Naive thymus-derived CD4-positive, alpha-beta T cell (primary cell): ENCODE measurements at regions not wholly inside any gene's neighbourhood (a gene's known extent, or its start where the extent isn't known, plus 50 kb on each side); places are given as distances from the start of the nearest gene placed in this dataset.

Experiments used
- ATAC-seq: fragments of 150-1000 bp; cut with Tn5 transposase; 2 replicates; pipeline ENCODE4 v1.10.0; 2021; ENCODE audit warnings: mild to moderate bottlenecking, moderate library complexity
- CTCF ChIA-PET: fragments of 350-600 bp; sonication (Branson Sonifier 250); formaldehyde crosslinking; loops from one replicate; lab custom pipeline; 2021; ENCODE audit warnings: antibody characterized with exemption; lab: Charles Lee
- POLR2A ChIA-PET: fragments of 350-600 bp; sonication (Branson Sonifier 250); formaldehyde crosslinking; loops from one replicate; lab custom pipeline; 2021; ENCODE audit warnings: antibody characterized with exemption, inconsistent platforms; lab: Charles Lee
- DNase-seq, 9 donors: peaks; one replicate each; pipeline versions ENCODE4 v3.0.0 to v3.0.0-alpha.2; 2020 to 2022; ENCODE audit warnings: mixed read lengths in 1 of 9
- H3K27ac ChIP-seq: one replicate; pipeline ENCODE4 v1.7.0; 2013; ENCODE audit warnings: mild to moderate bottlenecking, low read depth, low read length, moderate library complexity
- H3K27me3 ChIP-seq, 2 donors: one replicate each; pipeline ENCODE4 v1.7.0; 2013; ENCODE audit warnings: low read length in 2 of 2, mild to moderate bottlenecking in 2 of 2, moderate library complexity in 2 of 2; ENCODE audit not compliant: control insufficient read depth in 2 of 2, insufficient read depth in 2 of 2
- H3K36me3 ChIP-seq, 3 experiments: 1 replicate in 2 of 3; 2 replicates in 1 of 3; pipeline ENCODE4 v1.7.0; 2013; ENCODE audit warnings: low read length in 3 of 3, mild to moderate bottlenecking in 3 of 3, moderate library complexity in 1 of 3; ENCODE audit not compliant: insufficient read depth in 3 of 3, control insufficient read depth in 2 of 3
- H3K4me1 ChIP-seq, 2 donors: one replicate each; pipeline ENCODE4 v1.7.0; 2013; ENCODE audit warnings: low read length in 2 of 2, mild to moderate bottlenecking in 2 of 2, moderate library complexity in 1 of 2; ENCODE audit not compliant: control insufficient read depth in 2 of 2, insufficient read depth in 2 of 2
- H3K4me3 ChIP-seq: 2 replicates; pipeline ENCODE4 v1.7.0; 2013; ENCODE audit warnings: mild to moderate bottlenecking, low read length
- H3K9me3 ChIP-seq, 3 experiments: 1 replicate in 2 of 3; 2 replicates in 1 of 3; pipeline ENCODE4 v1.7.0; 2013; ENCODE audit warnings: low read length in 3 of 3; ENCODE audit not compliant: control insufficient read depth in 2 of 3
- H3K27ac Mint-ChIP-seq, 9 donors: one replicate each; pipeline ENCODE4 v1.8.0; 2020 to 2022; ENCODE audit warnings: mixed read lengths in 9 of 9, mild to moderate bottlenecking in 8 of 9, moderate library complexity in 5 of 9, inconsistent platforms in 2 of 9
- H3K27me3 Mint-ChIP-seq, 5 donors: one replicate each; pipeline ENCODE4 v1.8.0; 2021 to 2022; ENCODE audit warnings: mixed read lengths in 5 of 5, mild to moderate bottlenecking in 1 of 5
- H3K36me3 Mint-ChIP-seq, 5 donors: one replicate each; pipeline ENCODE4 v1.8.0; 2020 to 2022; ENCODE audit warnings: mixed read lengths in 5 of 5, mild to moderate bottlenecking in 3 of 5, inconsistent platforms in 1 of 5
- H3K4me1 Mint-ChIP-seq, 7 donors: one replicate each; pipeline ENCODE4 v1.8.0; 2020 to 2022; ENCODE audit warnings: mixed read lengths in 7 of 7, mild to moderate bottlenecking in 3 of 7, inconsistent platforms in 1 of 7
- H3K4me3 Mint-ChIP-seq, 10 donors: one replicate each; pipeline ENCODE4 v1.8.0; 2020 to 2022; ENCODE audit warnings: mild to moderate bottlenecking in 10 of 10, mixed read lengths in 10 of 10, moderate library complexity in 6 of 10, inconsistent platforms in 2 of 10
- H3K9me3 Mint-ChIP-seq, 11 donors: one replicate each; pipeline ENCODE4 v1.8.0; 2020 to 2022; ENCODE audit warnings: mixed read lengths in 11 of 11, mild to moderate bottlenecking in 4 of 11, inconsistent platforms in 1 of 11, moderate library complexity in 1 of 11
- intact Hi-C, 2 donors: fragments of 100-400 bp; cut with micrococcal nuclease; formaldehyde crosslinking; loops; one replicate each; pipeline ENCODE4 v1.15.1; 2023

GRCh38 chr13:112255550-112256120 lies 120.5 kb upstream of the SPACA7 start:
- Mint-ChIP-seq H3K4me3 (no peak overlapping the region), H3K36me3 (peaks cover 0 to 4% (median 0%) of the 10 kb centered on the region in 5 donors), H3K27me3 (peaks cover 0 to 49% (median 14%) of the 10 kb centered on the region in 5 donors), H3K9me3 (peaks cover 0 to 4% (median 0%) of the 10 kb centered on the region in 11 donors), H3K27ac (no peak overlapping the region), H3K4me1 (no peaks in the 10 kb centered on the region)
- no peaks in the 10 kb centered on the region for H3K4me1 ChIP-seq
- H3K27me3 ChIP-seq, result no peaks in the 10 kb centered on the region
- no peaks in the 10 kb centered on the region for H3K36me3 ChIP-seq
- DNase-seq (no peak), ATAC-seq (no peak)
- H3K9me3 ChIP-seq, result no peaks in the 10 kb centered on the region
- no peak overlapping the region for H3K27ac ChIP-seq
- H3K4me3 ChIP-seq, result no peak overlapping the region
- intact Hi-C loops, result no loop called here
- ChIA-PET POLR2A (no interaction called here), CTCF (no interaction called here)

DNA sequence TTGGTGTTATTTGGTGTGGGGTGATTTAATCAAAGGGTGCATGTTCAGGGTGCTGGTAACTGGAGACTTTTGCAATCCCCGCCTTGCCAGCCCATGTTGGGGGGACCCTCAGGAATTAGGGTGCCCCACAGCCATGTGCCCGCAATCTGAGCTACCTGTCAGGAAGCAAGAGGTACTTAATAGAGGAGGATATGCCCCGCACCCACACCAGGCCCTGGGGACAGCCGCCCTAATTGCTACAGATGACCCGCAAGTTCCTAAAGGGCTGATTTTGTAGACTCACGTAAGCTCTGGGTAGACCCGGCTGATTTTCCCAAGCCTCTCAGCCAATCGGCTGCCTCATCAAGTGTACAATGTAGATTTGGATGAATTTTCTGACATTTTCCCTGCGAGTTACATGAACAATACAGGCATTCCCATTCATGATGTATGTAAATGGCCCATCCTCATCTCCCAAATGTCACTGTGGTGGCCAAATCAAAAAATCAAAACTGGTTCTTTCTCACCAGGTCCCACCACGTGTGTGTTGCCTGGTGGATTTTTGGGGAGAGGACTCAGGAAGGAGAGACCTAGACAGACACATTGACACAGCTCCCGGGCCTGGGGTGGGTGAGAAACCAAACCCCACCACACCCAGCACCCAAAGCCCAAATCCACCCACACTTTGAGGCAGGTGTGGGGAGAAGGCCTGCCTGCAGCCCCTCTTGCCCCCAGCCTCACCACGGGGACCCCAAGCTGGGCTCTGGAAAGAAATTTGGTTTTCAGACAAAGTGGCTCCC lies 119.2 kb upstream of the SPACA7 start:
- Histone ChIP-seq H3K27ac (no peak overlapping the region), H3K9me3 (no peaks in the 10 kb centered on the region), H3K36me3 (no peaks in the 10 kb centered on the region), H3K27me3 (no peaks in the 10 kb centered on the region), H3K4me1 (no peaks in the 10 kb centered on the region), H3K4me3 (no peak overlapping the region)
- H3K4me3 Mint-ChIP-seq, result no peak overlapping the region
- POLR2A ChIA-PET, result no interaction called here
- DNase-seq (no peak), ATAC-seq (no peak)
- peaks cover 0 to 4% (median 0%) of the 10 kb centered on the region in 11 donors for H3K9me3 Mint-ChIP-seq
- CTCF ChIA-PET, result no interaction called here
- H3K36me3 Mint-ChIP-seq, result peaks cover 0 to 4% (median 0%) of the 10 kb centered on the region in 5 donors
- no peaks in the 10 kb centered on the region for H3K4me1 Mint-ChIP-seq
- no peak overlapping the region for H3K27ac Mint-ChIP-seq
- intact Hi-C loops, result no loop called here
- H3K27me3 Mint-ChIP-seq, result peaks cover 0 to 38% (median 14%) of the 10 kb centered on the region in 5 donors

DNA sequence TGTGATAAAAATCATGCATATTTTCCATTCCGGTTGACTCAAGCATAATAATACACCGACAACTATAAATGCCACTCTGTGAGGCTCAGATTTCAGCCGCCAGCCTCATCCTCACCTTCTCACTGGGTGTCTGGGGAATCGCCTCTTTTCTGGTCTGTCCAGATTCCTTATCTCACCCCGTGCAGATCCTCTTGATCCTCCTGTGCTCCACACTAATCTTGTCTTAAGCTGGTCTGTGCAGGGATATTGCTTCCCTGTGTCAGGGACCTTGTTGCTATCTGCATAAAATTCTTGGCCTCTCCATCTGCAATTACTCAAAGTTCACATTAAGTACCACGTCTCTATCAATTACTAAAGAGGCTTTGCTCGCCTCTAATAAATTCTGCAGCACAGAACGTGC lies 116.6 kb upstream of the SPACA7 start:
- DNase-seq (no peak), ATAC-seq (no peak)
- CTCF ChIA-PET, result no interaction called here
- H3K27me3 Mint-ChIP-seq, result peaks cover 0 to 17% (median 6%) of the 10 kb centered on the region in 5 donors
- intact Hi-C loops, result no loop called here
- H3K27ac ChIP-seq, result no peak overlapping the region
- peaks cover 0 to 4% (median 0%) of the 10 kb centered on the region in 5 donors for H3K36me3 Mint-ChIP-seq
- H3K9me3 ChIP-seq, result no peaks in the 10 kb centered on the region
- H3K9me3 Mint-ChIP-seq, result peaks cover 0 to 4% (median 0%) of the 10 kb centered on the region in 11 donors
- H3K4me1 ChIP-seq, result no peaks in the 10 kb centered on the region
- H3K4me1 Mint-ChIP-seq, result no peaks in the 10 kb centered on the region
- no peak overlapping the region for H3K4me3 ChIP-seq
- H3K27ac Mint-ChIP-seq, result no peak overlapping the region
- H3K27me3 ChIP-seq, result no peaks in the 10 kb centered on the region
- POLR2A ChIA-PET, result no interaction called here
- H3K4me3 Mint-ChIP-seq, result no peak overlapping the region
- H3K36me3 ChIP-seq, result no peaks in the 10 kb centered on the region

DNA sequence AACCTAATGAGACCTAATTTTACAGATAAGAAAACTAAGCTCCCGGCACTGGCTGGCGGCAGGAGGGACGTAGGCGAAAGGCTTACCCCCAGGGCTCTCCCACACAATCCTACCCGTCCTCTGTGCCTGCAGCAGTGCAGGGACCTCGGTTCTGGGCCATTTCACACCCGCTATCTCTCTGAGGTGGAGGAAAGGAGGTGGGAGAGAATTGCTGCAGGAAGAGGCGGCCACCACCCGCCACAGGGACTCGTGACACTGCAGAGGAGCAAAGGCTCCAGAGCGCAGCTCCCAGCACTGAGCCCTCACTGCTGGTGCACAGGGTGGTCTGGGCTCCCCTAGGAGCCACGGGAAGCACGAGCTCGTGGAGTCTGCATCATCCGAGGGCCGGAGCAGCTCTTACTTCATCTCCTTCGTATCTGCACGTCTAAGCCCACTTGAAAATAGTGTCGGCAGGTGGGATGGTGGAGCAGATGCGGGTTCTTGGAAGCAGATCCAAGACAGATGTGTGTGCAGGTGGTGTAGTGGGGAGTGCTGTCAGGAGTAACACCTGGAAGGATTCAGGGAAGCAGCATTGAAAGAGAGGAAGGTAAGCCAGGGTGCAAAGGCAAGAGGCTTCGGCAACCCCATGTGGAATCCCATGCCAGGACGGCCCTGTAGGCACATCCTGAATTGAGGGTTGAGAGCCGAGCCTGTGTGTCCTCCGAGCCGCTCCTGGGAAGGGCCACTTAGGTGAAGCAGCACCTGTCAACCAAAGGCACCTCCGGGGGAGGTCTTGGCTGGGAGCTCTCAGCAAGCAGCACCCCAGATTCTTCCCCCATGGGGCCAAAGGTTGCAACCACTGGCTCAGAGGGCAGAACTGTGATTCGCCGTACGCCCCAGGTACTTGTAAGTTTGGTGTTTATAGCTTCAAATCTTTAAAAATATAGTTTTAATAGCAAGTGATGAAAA lies 115.8 kb upstream of the SPACA7 start:
- Mint-ChIP-seq H3K4me1 (no peaks in the 10 kb centered on the region), H3K4me3 (no peak overlapping the region), H3K9me3 (peaks cover 0 to 4% (median 0%) of the 10 kb centered on the region in 11 donors), H3K27ac (no peak overlapping the region), H3K27me3 (peaks cover 0 to 15% (median 4%) of the 10 kb centered on the region in 5 donors), H3K36me3 (no peaks in the 10 kb centered on the region)
- H3K36me3 ChIP-seq, result no peaks in the 10 kb centered on the region
- H3K27ac ChIP-seq, result no peak overlapping the region
- no peaks in the 10 kb centered on the region for H3K27me3 ChIP-seq
- DNase-seq, result no peak
- no peaks in the 10 kb centered on the region for H3K4me1 ChIP-seq
- H3K4me3 ChIP-seq, result no peak overlapping the region
- no peak for ATAC-seq
- ChIA-PET POLR2A (no interaction called here), CTCF (no interaction called here)
- intact Hi-C loops, result no loop called here
- no peaks in the 10 kb centered on the region for H3K9me3 ChIP-seq

GRCh38 chr13:112261924-112262323 lies 114.2 kb upstream of the SPACA7 start:
- no peaks in the 10 kb centered on the region for H3K9me3 ChIP-seq
- H3K4me1 ChIP-seq, result no peaks in the 10 kb centered on the region
- Mint-ChIP-seq H3K36me3 (no peaks in the 10 kb centered on the region), H3K9me3 (peaks cover 0 to 4% (median 0%) of the 10 kb centered on the region in 11 donors), H3K27ac (no peak overlapping the region), H3K4me1 (no peaks in the 10 kb centered on the region), H3K4me3 (no peak overlapping the region), H3K27me3 (peaks cover 3 to 19% (median 4%) of the 10 kb centered on the region in 5 donors)
- DNase-seq (no peak), ATAC-seq (no peak)
- POLR2A ChIA-PET, result no interaction called here
- CTCF ChIA-PET, result no interaction called here
- no peak overlapping the region for H3K4me3 ChIP-seq
- H3K27me3 ChIP-seq, result no peaks in the 10 kb centered on the region
- H3K36me3 ChIP-seq, result no peaks in the 10 kb centered on the region
- H3K27ac ChIP-seq, result no peak overlapping the region
- intact Hi-C loops, result no loop called here

DNA sequence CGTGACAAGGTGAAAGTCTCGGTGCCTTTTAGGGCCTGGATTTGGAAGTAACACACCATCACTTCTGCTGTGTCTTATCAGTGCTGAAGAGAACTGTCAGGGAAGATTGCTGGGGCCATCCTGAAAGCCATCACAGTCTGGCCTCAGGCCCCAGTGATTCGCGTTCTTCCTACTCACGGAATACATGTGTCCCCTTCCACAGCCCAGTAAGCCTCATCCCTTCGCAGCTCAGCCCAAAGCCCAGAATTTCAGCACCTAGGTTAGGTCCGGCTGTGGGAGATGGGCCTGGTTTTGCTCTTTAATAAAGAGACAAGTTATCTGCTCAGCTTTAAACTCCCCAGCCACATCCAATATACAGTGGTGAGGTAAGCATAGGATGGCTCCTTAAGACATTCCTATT lies 113.0 kb upstream of the SPACA7 start:
- no peak for ATAC-seq
- Mint-ChIP-seq H3K27me3 (peaks cover 3 to 19% (median 4%) of the 10 kb centered on the region in 5 donors), H3K27ac (no peak overlapping the region), H3K36me3 (no peaks in the 10 kb centered on the region), H3K9me3 (peaks cover 0 to 4% (median 0%) of the 10 kb centered on the region in 11 donors), H3K4me1 (no peaks in the 10 kb centered on the region), H3K4me3 (no peak overlapping the region)
- no peak for DNase-seq
- no peaks in the 10 kb centered on the region for H3K27me3 ChIP-seq
- ChIA-PET POLR2A (no interaction called here), CTCF (no interaction called here)
- H3K27ac ChIP-seq, result no peak overlapping the region
- no peak overlapping the region for H3K4me3 ChIP-seq
- no peaks in the 10 kb centered on the region for H3K9me3 ChIP-seq
- intact Hi-C loops, result no loop called here
- no peaks in the 10 kb centered on the region for H3K36me3 ChIP-seq
- H3K4me1 ChIP-seq, result no peaks in the 10 kb centered on the region
